GM19025 (cell line): ENCODE measurements at regions not wholly inside any gene's neighbourhood (a gene's known extent, or its start where the extent isn't known, plus 50 kb on each side); places are given as distances from the start of the nearest gene placed in this dataset.

Experiments
- ATAC-seq: cut with Tn5 transposase; IDR thresholded peaks from one replicate; pipeline ENCODE4 v1.9.1; 2021; ENCODE audit warnings: mild to moderate bottlenecking, low read depth, moderate library complexity; ENCODE audit not compliant: unreplicated experiment

GRCh38 chr2:51705417-51705816, 673.5 kb upstream of the NRXN1 start:
- ATAC-seq = no peak

- no peak for ATAC-seq
Measured at GRCh38 chr2:51698021-51698420, 666.1 kb upstream of the NRXN1 start.

GRCh38 chr2:51697095-51697494, 665.2 kb upstream of the NRXN1 start:
- no peak for ATAC-seq

- ATAC-seq = no peak
Measured at GRCh38 chr2:51695531-51695930, 663.6 kb upstream of the NRXN1 start.

GRCh38 chr2:51693640-51694039, 661.7 kb upstream of the NRXN1 start:
- no peak for ATAC-seq

DNA sequence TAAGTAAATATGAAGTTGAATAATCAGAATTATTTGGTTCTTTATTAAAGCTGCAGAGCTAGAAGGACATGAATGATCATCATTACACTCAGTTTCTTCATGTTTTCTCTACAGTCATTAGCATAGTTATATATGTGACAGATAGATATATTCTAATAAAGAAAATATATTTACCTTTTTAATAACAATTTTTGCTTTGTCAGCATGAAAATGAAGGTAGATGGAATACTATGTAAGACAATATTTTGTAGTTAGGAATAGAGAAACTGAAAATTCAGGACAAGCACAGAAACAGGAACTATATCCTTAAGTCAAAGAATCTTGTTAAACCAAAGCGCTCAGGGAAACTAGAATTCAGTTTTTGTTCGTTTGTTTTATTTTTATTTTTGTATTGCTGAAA, 649.9 kb upstream of the NRXN1 start:
- no peak for ATAC-seq

DNA sequence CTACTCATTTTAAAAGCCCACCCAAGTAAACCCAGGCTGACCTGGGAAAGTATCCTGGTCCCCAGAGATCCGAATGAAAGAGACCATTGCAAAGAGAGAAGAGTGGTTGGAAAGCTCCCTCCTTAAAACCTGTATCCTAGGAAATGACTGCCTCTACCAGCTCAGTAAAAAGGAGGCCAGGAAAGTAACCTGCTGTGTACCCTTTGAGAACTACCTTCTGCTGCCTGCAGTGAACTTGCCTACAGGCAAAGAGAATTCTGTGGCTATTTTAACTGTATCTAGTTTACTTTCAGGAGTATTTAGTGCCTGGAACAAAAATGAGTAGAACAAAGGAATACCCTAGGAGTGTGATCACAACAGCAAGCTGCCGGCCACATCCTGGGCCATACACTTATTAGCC, 641.7 kb upstream of the NRXN1 start:
- no peak for ATAC-seq

GRCh38 chr2:51667679-51668078, 635.7 kb upstream of the NRXN1 start:
- no peak for ATAC-seq

DNA sequence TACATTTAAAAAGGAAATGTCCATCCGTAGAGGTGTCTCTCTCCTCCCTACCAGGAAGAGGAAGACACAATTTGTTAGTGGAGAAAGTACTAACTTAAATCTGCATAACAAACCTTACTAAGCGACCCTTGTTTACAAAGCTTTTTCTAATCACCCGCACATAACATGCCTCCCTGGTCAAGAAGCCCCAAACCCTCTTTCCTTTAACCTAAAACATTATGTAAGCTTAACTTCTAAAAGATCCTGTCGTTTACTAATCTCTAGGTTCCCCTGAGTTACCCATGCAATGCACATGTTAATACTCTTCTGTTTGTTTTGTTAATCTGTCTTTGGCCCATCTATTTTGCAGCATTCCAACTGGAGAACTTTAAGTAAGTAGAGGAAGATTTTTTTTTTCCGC, 630.3 kb upstream of the NRXN1 start:
- ATAC-seq = no peak

GRCh38 chr2:51657849-51658248, 625.9 kb upstream of the NRXN1 start:
- ATAC-seq = no peak

DNA sequence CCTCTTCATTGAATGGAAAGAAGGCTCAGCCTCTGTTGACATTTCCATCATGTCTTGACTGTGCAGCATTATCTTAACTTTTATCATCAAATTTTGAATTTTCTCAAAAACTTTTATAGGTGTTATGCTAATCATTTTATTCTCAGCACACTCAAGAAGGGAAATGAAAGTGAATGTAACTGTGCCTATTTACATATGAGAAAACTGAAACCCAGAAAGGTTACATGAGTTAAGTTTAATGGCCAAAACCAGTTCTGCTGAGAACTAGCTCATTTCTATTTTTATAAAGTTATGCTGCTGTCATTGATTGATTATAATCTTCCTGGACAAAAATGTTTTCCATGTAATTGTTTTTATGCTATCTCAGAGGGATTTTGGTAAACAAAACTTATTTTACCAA, 618.8 kb upstream of the NRXN1 start:
- no peak for ATAC-seq

DNA sequence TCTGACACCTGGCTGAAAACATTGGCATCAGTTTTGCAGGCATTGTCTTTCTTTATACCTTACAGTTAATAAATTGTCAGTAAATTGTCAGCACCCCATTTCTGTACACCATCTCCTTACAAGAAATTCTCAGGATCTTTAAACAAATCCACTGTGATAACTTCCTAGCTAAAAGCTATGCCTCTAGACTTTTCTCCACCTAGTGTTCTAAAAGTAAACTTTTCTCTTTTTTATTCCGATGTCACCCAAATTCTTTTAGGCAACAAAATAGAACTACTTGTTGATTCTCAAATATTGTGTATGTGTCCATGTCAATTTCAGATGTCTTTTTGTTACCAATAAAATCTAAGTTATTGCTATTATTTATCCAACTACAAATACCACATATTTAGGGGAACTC, 617.4 kb upstream of the NRXN1 start:
- no peak for ATAC-seq

GRCh38 chr2:51638811-51639210, 606.9 kb upstream of the NRXN1 start:
- no peak for ATAC-seq

- ATAC-seq = no peak
Measured at GRCh38 chr2:51633073-51633472, 601.1 kb upstream of the NRXN1 start.

GRCh38 chr2:51629406-51629805, 597.5 kb upstream of the NRXN1 start:
- no peak for ATAC-seq

DNA sequence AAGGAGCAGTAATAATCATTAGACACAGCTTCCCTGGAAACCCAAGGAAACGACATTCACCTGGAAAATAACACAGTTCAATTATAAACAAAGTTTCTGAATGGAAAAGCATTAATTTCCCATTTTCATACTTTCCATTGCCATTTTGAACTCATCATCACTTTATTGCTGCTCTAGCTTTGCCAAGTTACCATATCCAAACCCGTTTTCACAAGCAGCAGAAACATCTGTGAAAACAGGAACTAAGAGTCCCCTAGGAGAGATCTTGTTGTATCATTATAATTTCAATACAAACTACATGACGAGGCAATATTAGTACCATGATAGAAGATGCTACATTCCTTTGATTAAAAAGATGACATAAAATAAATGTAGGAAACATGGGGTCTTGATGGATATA, 597.0 kb upstream of the NRXN1 start:
- no peak for ATAC-seq

GRCh38 chr2:51624995-51625394, 593.1 kb upstream of the NRXN1 start:
- ATAC-seq = no peak

GRCh38 chr2:51620796-51621195, 588.9 kb upstream of the NRXN1 start:
- no peak for ATAC-seq

DNA sequence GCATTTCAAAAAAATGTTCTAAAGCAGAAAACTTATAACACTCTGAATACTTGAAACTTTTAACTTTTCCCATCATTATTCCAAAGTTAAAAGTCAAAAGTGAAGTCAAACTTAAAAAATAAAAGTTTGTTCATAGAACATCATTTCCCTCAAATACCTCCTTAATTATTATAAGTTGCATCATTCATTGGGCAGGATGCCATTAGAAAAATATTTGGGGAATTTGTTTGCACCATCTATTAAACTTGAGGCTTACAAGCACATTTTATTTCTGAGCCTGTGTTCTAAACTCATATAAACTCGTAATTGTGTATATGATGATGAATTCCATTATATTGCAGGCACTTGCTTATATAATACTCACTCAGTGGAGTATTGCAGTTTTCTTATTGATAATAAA, 588.0 kb upstream of the NRXN1 start:
- no peak for ATAC-seq

GRCh38 chr2:51612387-51612786, 580.5 kb upstream of the NRXN1 start:
- no peak for ATAC-seq

- no peak for ATAC-seq
Measured at GRCh38 chr2:51601706-51602105, 569.8 kb upstream of the NRXN1 start.

DNA sequence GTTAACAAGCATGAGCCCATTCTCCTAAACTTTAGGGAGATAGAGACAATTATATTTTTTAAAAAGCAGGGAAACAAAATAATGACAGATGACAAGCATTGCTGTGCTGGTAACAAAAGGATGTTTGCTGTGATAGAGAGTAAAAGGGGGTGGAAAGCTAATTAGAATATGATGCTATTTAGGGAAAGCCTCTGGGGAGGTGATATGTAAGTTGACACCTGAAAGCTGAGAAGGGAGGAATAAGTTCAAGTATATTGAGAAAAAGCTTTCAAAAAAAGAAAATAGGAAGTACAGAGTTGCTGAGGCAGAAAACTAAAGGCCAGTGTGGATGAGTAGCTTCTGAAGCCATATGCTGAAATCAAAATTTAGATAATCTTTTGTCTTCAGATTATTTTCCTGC, 565.2 kb upstream of the NRXN1 start:
- no peak for ATAC-seq

- ATAC-seq = no peak
Measured at GRCh38 chr2:51595836-51596235, 563.9 kb upstream of the NRXN1 start.
